ENCODE measurements at regions not wholly inside any gene's neighbourhood (a gene's known extent, or its start where the extent isn't known, plus 50 kb on each side); places are given as distances from the start of the nearest gene placed in this dataset.
A peak's percentile ranks its signal among the peaks of the same experiment; 100 is the strongest.
"Not testable (repeated sequence)": the region's sequence is repeated elsewhere in the genome, so short reads cannot be mapped to it uniquely, and the experiment has no call there.

GRCh38 chr12:107196681-107197080 is 103.3 kb upstream of the CRY1 start:
- no peaks in the 10 kb centered on the region for H3K27me3 ChIP-seq (ENCODE audit: control insufficient read depth, insufficient read depth, low read length)
- DNase-seq (ENCODE audit: low read depth in 2 of 2) = peak; percentile 15 to 79

GRCh38 chr12:107200394-107200793 is 107.0 kb upstream of the CRY1 start:
- Histone ChIP-seq H3K36me3 (ENCODE audit: control insufficient read depth, insufficient read depth, low read length) (no peaks in the 10 kb centered on the region), H3K4me1 (ENCODE audit: control insufficient read depth, extremely low read depth, insufficient read depth, low read length) (peaks cover 3% of the 10 kb centered on the region), H2AFZ (ENCODE audit: low read length) (no peak overlapping the region), H4K20me1 (ENCODE audit: control insufficient read depth, extremely low read depth, insufficient read depth, low read length) (no peaks in the 10 kb centered on the region), H3K27ac (ENCODE audit: insufficient read depth, low read length) (no peak overlapping the region), H3K4me2 (ENCODE audit: extremely low read depth, insufficient read depth, low read length) (no peak overlapping the region), H3K9me3 (ENCODE audit: control insufficient read depth, insufficient read depth, low read depth, low read length) (no peaks in the 10 kb centered on the region), H3K79me2 (ENCODE audit: control insufficient read depth, insufficient read depth, low read length) (no peaks in the 10 kb centered on the region), H3K4me3 (replicated peaks in 1 of 4; ENCODE audit: control extremely low read depth in 1 of 4, insufficient read depth in 1 of 4, low read depth in 3 of 4, low read length in 4 of 4) (no peak overlapping the region), H3K27me3 (ENCODE audit: control insufficient read depth, insufficient read depth, low read length) (no peaks in the 10 kb centered on the region), H3K9ac (ENCODE audit: insufficient read depth, low read length) (no peak overlapping the region)
- TF ChIP-seq CTCF (conservative IDR thresholded peaks at IDR 0.05 in 1 of 2, IDR thresholded peaks at IDR 0.05 in 1 of 2; ENCODE audit: low read depth in 1 of 2, low read length in 2 of 2) (no peak), EZH2 (IDR thresholded peaks at IDR 0.05; ENCODE audit: low read length, missing control alignments) (no peak)
- DNase-seq (ENCODE audit: low read depth in 2 of 2) = peak; percentile 26 to 88

More at GRCh38 chr12:107196681-107197080, 103.3 kb upstream of the CRY1 start:
- Histone ChIP-seq H3K79me2 (ENCODE audit: control insufficient read depth, insufficient read depth, low read length) (no peaks in the 10 kb centered on the region), H3K36me3 (ENCODE audit: control insufficient read depth, insufficient read depth, low read length) (no peaks in the 10 kb centered on the region), H3K9ac (ENCODE audit: insufficient read depth, low read length) (no peak overlapping the region), H3K9me3 (ENCODE audit: control insufficient read depth, insufficient read depth, low read depth, low read length) (no peaks in the 10 kb centered on the region), H2AFZ (ENCODE audit: low read length) (no peak overlapping the region), H3K4me2 (ENCODE audit: extremely low read depth, insufficient read depth, low read length) (peak overlapping the region; percentile 44), H3K27ac (ENCODE audit: insufficient read depth, low read length) (no peak overlapping the region), H4K20me1 (ENCODE audit: control insufficient read depth, extremely low read depth, insufficient read depth, low read length) (no peaks in the 10 kb centered on the region), H3K4me1 (ENCODE audit: control insufficient read depth, extremely low read depth, insufficient read depth, low read length) (peaks cover 3% of the 10 kb centered on the region), H3K4me3 (replicated peaks in 1 of 4; ENCODE audit: control extremely low read depth in 1 of 4, insufficient read depth in 1 of 4, low read depth in 3 of 4, low read length in 4 of 4) (no peak overlapping the region)
- no peak for TF ChIP-seq CTCF (conservative IDR thresholded peaks at IDR 0.05 in 1 of 2, IDR thresholded peaks at IDR 0.05 in 1 of 2; ENCODE audit: low read depth in 1 of 2, low read length in 2 of 2)
- TF ChIP-seq EZH2 (IDR thresholded peaks at IDR 0.05; ENCODE audit: low read length, missing control alignments) = no peak

- H2AFZ ChIP-seq (ENCODE audit: low read length) = no peak overlapping the region
- no peak overlapping the region for H3K9ac ChIP-seq (ENCODE audit: insufficient read depth, low read length)
- no peaks in the 10 kb centered on the region for H4K20me1 ChIP-seq (ENCODE audit: control insufficient read depth, extremely low read depth, insufficient read depth, low read length)
- no peak for TF ChIP-seq CTCF (conservative IDR thresholded peaks at IDR 0.05 in 1 of 2, IDR thresholded peaks at IDR 0.05 in 1 of 2; ENCODE audit: low read depth in 1 of 2, low read length in 2 of 2)
- TF ChIP-seq EZH2 (IDR thresholded peaks at IDR 0.05; ENCODE audit: low read length, missing control alignments) = no peak
- no peak overlapping the region for H3K4me3 ChIP-seq (replicated peaks in 1 of 4; ENCODE audit: control extremely low read depth in 1 of 4, insufficient read depth in 1 of 4, low read depth in 3 of 4, low read length in 4 of 4)
- H3K4me1 ChIP-seq (ENCODE audit: control insufficient read depth, extremely low read depth, insufficient read depth, low read length) = no peaks in the 10 kb centered on the region
- H3K27ac ChIP-seq (ENCODE audit: insufficient read depth, low read length) = no peak overlapping the region
- H3K4me2 ChIP-seq (ENCODE audit: extremely low read depth, insufficient read depth, low read length) = no peak overlapping the region
- no peaks in the 10 kb centered on the region for H3K36me3 ChIP-seq (ENCODE audit: control insufficient read depth, insufficient read depth, low read length)
- no peaks in the 10 kb centered on the region for H3K27me3 ChIP-seq (ENCODE audit: control insufficient read depth, insufficient read depth, low read length)
- H3K79me2 ChIP-seq (ENCODE audit: control insufficient read depth, insufficient read depth, low read length) = no peaks in the 10 kb centered on the region
- peak in 1 of 2 donors; percentile 72 for DNase-seq (ENCODE audit: low read depth in 2 of 2)
- H3K9me3 ChIP-seq (ENCODE audit: control insufficient read depth, insufficient read depth, low read depth, low read length) = no peaks in the 10 kb centered on the region
Measured at GRCh38 chr12:107207931-107208525, 114.7 kb upstream of the CRY1 start.

- H3K9ac ChIP-seq (ENCODE audit: insufficient read depth, low read length); H3K4me1 ChIP-seq (ENCODE audit: control insufficient read depth, extremely low read depth, insufficient read depth, low read length); H3K27me3 ChIP-seq (ENCODE audit: control insufficient read depth, insufficient read depth, low read length); H3K4me2 ChIP-seq (ENCODE audit: extremely low read depth, insufficient read depth, low read length); H4K20me1 ChIP-seq (ENCODE audit: control insufficient read depth, extremely low read depth, insufficient read depth, low read length); H3K27ac ChIP-seq (ENCODE audit: insufficient read depth, low read length); H2AFZ ChIP-seq (ENCODE audit: low read length); H3K36me3 ChIP-seq (ENCODE audit: control insufficient read depth, insufficient read depth, low read length); H3K79me2 ChIP-seq (ENCODE audit: control insufficient read depth, insufficient read depth, low read length); DNase-seq (ENCODE audit: low read depth in 2 of 2); H3K9me3 ChIP-seq (ENCODE audit: control insufficient read depth, insufficient read depth, low read depth, low read length); H3K4me3 ChIP-seq (replicated peaks in 1 of 4; ENCODE audit: control extremely low read depth in 1 of 4, insufficient read depth in 1 of 4, low read depth in 3 of 4, low read length in 4 of 4): not testable (repeated sequence)
Measured at GRCh38 chr12:107209700-107210099, 116.4 kb upstream of the CRY1 start.

- peak; percentile 15 to 85 for DNase-seq (ENCODE audit: low read depth in 2 of 2)
- H3K9me3 ChIP-seq (ENCODE audit: control insufficient read depth, insufficient read depth, low read depth, low read length); H3K27ac ChIP-seq (ENCODE audit: insufficient read depth, low read length); H2AFZ ChIP-seq (ENCODE audit: low read length); H4K20me1 ChIP-seq (ENCODE audit: control insufficient read depth, extremely low read depth, insufficient read depth, low read length); H3K36me3 ChIP-seq (ENCODE audit: control insufficient read depth, insufficient read depth, low read length); H3K4me2 ChIP-seq (ENCODE audit: extremely low read depth, insufficient read depth, low read length); H3K27me3 ChIP-seq (ENCODE audit: control insufficient read depth, insufficient read depth, low read length); H3K4me3 ChIP-seq (replicated peaks in 1 of 4; ENCODE audit: control extremely low read depth in 1 of 4, insufficient read depth in 1 of 4, low read depth in 3 of 4, low read length in 4 of 4); H3K4me1 ChIP-seq (ENCODE audit: control insufficient read depth, extremely low read depth, insufficient read depth, low read length); H3K79me2 ChIP-seq (ENCODE audit: control insufficient read depth, insufficient read depth, low read length); H3K9ac ChIP-seq (ENCODE audit: insufficient read depth, low read length): not testable (repeated sequence)
Measured at GRCh38 chr12:107214373-107214773, 121.0 kb upstream of the CRY1 start.

All from fibroblast of lung (primary cell).